Liver (tissue), 3 donors: ENCODE measurements at regions not wholly inside any gene's neighbourhood (a gene's known extent, or its start where the extent isn't known, plus 50 kb on each side); places are given as distances from the start of the nearest gene placed in this dataset.

Experiments
- CTCF ChIP-seq: fragments of 150-350 bp; IDR thresholded peaks from 2 replicates; pipeline ENCODE4 v1.5.1; 2017; ENCODE audit warnings: improper control_type of control experiment, low read depth, low read length; ENCODE audit not compliant: missing input control
- EGR1 ChIP-seq, 2 donors: IDR thresholded peaks; 2 replicates each; pipeline ENCODE4 v1.6.1; 2016 to 2018; ENCODE audit warnings: antibody characterized with exemption in 2 of 2, low read depth in 2 of 2
- GABPA ChIP-seq, 2 donors: IDR thresholded peaks in 1 of 2; conservative IDR thresholded peaks in 1 of 2; 2 replicates each; pipeline ENCODE4 v1.6.1; 2016; ENCODE audit warnings: antibody characterized with exemption in 2 of 2, mild to moderate bottlenecking in 1 of 2, moderate library complexity in 1 of 2
- RXRA ChIP-seq, 2 donors: IDR thresholded peaks; 2 replicates each; pipeline ENCODE4 v1.6.1; 2017 to 2018; ENCODE audit warnings: antibody characterized with exemption in 2 of 2, mild to moderate bottlenecking in 1 of 2
- TAF1 ChIP-seq: conservative IDR thresholded peaks from 2 replicates; pipeline ENCODE4 v1.6.1; 2016; ENCODE audit warnings: antibody characterized with exemption, mild to moderate bottlenecking
- TF ChIP-seq, protein P1 (sequence below): IDR thresholded peaks from 2 replicates; pipeline ENCODE4 v1.6.1; 2016; ENCODE audit warnings: antibody characterized with exemption
- donor health status: healthy.
- donor health status: healthy.

- TF ChIP-seq CTCF (no peak), EGR1 (IDR thresholded peaks at IDR 0.05; ENCODE audit: low read depth in 2 of 2) (no peak), RXRA (IDR thresholded peaks at IDR 0.05) (no peak), GABPA (IDR thresholded peaks at IDR 0.05 in 1 of 2, conservative IDR thresholded peaks at IDR 0.05 in 1 of 2) (no peak), TAF1 (no peak)
- TF ChIP-seq, protein P1, sequence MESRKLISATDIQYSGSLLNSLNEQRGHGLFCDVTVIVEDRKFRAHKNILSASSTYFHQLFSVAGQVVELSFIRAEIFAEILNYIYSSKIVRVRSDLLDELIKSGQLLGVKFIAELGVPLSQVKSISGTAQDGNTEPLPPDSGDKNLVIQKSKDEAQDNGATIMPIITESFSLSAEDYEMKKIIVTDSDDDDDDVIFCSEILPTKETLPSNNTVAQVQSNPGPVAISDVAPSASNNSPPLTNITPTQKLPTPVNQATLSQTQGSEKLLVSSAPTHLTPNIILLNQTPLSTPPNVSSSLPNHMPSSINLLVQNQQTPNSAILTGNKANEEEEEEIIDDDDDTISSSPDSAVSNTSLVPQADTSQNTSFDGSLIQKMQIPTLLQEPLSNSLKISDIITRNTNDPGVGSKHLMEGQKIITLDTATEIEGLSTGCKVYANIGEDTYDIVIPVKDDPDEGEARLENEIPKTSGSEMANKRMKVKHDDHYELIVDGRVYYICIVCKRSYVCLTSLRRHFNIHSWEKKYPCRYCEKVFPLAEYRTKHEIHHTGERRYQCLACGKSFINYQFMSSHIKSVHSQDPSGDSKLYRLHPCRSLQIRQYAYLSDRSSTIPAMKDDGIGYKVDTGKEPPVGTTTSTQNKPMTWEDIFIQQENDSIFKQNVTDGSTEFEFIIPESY, result no peak
Measured at GRCh38 chr11:131297441-131297840, 73.0 kb upstream of the NTM start.
